H1 (cell line): ENCODE measurements at regions not wholly inside any gene's neighbourhood (a gene's known extent, or its start where the extent isn't known, plus 50 kb on each side); places are given as distances from the start of the nearest gene placed in this dataset.

Source experiments
- CTCF ChIP-seq, 3 experiments: IDR thresholded peaks; 1 replicate in 2 of 3; 2 replicates in 1 of 3; pipeline versions ENCODE4 v1.5.1 to v1.6.1; 2011; ENCODE audit warnings: low read length in 3 of 3, mild to moderate bottlenecking in 3 of 3, inconsistent platforms in 2 of 3, low read depth in 1 of 3, moderate library complexity in 1 of 3; ENCODE audit not compliant: insufficient read depth in 1 of 3; ENCODE audit errors: control extremely low read depth in 1 of 3
- HDAC2 ChIP-seq, 2 experiments: fragments of 300-600 bp in 1 of 2; sonication (generic) in 1 of 2; IDR thresholded peaks; 2 replicates each; pipeline ENCODE4 v1.6.1; 2011 to 2012; ENCODE audit warnings: low read depth in 2 of 2, low read length in 2 of 2, mild to moderate bottlenecking in 2 of 2, moderate library complexity in 2 of 2, borderline replicate concordance in 1 of 2, inconsistent platforms in 1 of 2
- SP2 ChIP-seq: IDR thresholded peaks from 2 replicates; pipeline ENCODE4 v1.6.1; 2012; ENCODE audit warnings: mild to moderate bottlenecking, low read length, inconsistent platforms
- TEAD4 ChIP-seq: IDR thresholded peaks from 2 replicates; pipeline ENCODE4 v1.6.1; 2012; ENCODE audit warnings: low read depth, low read length, inconsistent platforms, mixed read lengths

DNA sequence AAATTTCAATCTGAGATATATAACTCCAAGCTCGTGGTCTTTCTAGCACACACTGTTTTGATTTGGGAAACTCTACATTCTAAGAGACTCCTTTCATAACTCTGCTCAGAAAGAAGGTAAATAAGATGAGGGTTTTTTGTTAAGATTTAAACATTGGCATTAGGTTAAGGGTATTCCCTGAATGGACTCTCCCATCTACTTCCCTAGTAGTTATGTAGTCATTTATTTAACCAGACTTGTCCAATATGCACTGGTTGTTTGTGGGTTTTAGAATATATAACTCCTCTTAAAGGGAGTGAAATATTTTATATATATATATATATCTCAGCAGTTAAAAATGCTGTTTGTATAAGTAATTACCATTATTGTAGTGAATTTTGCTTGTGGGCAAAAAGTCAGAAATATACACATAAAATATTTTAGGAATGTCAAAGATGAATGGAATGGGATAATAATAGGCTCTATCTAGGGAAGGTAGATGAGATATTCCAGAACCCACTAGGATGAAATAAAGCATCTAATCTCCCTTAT lies 61.5 kb upstream of the WDR75 start:
- TF ChIP-seq TEAD4 (no peak), CTCF (IDR thresholded peaks at IDR 0.05; ENCODE audit: control extremely low read depth in 1 of 3, insufficient read depth in 1 of 3, low read depth in 1 of 3, low read length in 3 of 3) (no peak), HDAC2 (IDR thresholded peaks at IDR 0.05; ENCODE audit: borderline replicate concordance in 1 of 2, low read depth in 2 of 2, low read length in 2 of 2) (no peak), SP2 (no peak)
